ENCODE measurements at regions not wholly inside any gene's neighbourhood (a gene's known extent, or its start where the extent isn't known, plus 50 kb on each side); places are given as distances from the start of the nearest gene placed in this dataset.

GRCh38 chr13:30021611-30022010 lies 171.2 kb upstream of the UBL3 start:
- intact Hi-C loops (cut with DNase I), result no loop called here

GRCh38 chr13:30020726-30021312 lies 170.4 kb upstream of the UBL3 start:
- no peaks in the 10 kb centered on the region for H3K4me1 ChIP-seq

More at GRCh38 chr13:30021611-30022010, 171.2 kb upstream of the UBL3 start:
- Histone ChIP-seq H3K36me3 (no peaks in the 10 kb centered on the region), H3K9me3 (no peaks in the 10 kb centered on the region), H3K27me3 (no peaks in the 10 kb centered on the region), H3K4me3 (no peak overlapping the region), H3K4me1 (no peaks in the 10 kb centered on the region), H3K27ac (no peak overlapping the region)
- ATAC-seq (no peak), DNase-seq (no peak)
- TF ChIP-seq CTCF (IDR thresholded peaks at IDR 0.05), result no peak

GRCh38 chr13:30019648-30020626 lies 169.5 kb upstream of the UBL3 start:
- intact Hi-C loops (cut with DNase I), result no loop called here

More at GRCh38 chr13:30020726-30021312, 170.4 kb upstream of the UBL3 start:
- intact Hi-C loops (cut with DNase I), result no loop called here
- no peak overlapping the region for H3K4me3 ChIP-seq
- H3K36me3 ChIP-seq, result no peaks in the 10 kb centered on the region
- TF ChIP-seq CTCF (IDR thresholded peaks at IDR 0.05), result no peak
- DNase-seq (no peak), ATAC-seq (no peak)
- H3K27me3 ChIP-seq, result no peaks in the 10 kb centered on the region
- H3K27ac ChIP-seq, result no peak overlapping the region
- no peaks in the 10 kb centered on the region for H3K9me3 ChIP-seq

GRCh38 chr13:30017880-30018279 lies 167.5 kb upstream of the UBL3 start:
- TF ChIP-seq CTCF (IDR thresholded peaks at IDR 0.05), result no peak
- Histone ChIP-seq H3K4me3 (no peak overlapping the region), H3K9me3 (no peaks in the 10 kb centered on the region), H3K27ac (no peak overlapping the region), H3K4me1 (no peaks in the 10 kb centered on the region), H3K27me3 (no peaks in the 10 kb centered on the region), H3K36me3 (no peaks in the 10 kb centered on the region)
- DNase-seq, result no peak
- ATAC-seq, result no peak
- intact Hi-C loops (cut with DNase I), result no loop called here

More at GRCh38 chr13:30019648-30020626, 169.5 kb upstream of the UBL3 start:
- DNase-seq (no peak), ATAC-seq (no peak)
- no peak for TF ChIP-seq CTCF (IDR thresholded peaks at IDR 0.05)
- Histone ChIP-seq H3K36me3 (no peaks in the 10 kb centered on the region), H3K27me3 (no peaks in the 10 kb centered on the region), H3K4me1 (no peaks in the 10 kb centered on the region), H3K9me3 (no peaks in the 10 kb centered on the region), H3K4me3 (no peak overlapping the region), H3K27ac (no peak overlapping the region)

GRCh38 chr13:30016398-30016797 lies 166.0 kb upstream of the UBL3 start:
- DNase-seq (peak in 1 of 4 donors; percentile 7), ATAC-seq (no peak)
- H3K9me3 ChIP-seq, result no peaks in the 10 kb centered on the region
- H3K36me3 ChIP-seq, result no peaks in the 10 kb centered on the region
- no peak overlapping the region for H3K27ac ChIP-seq
- H3K4me1 ChIP-seq, result no peaks in the 10 kb centered on the region
- intact Hi-C loops (cut with DNase I), result no loop called here
- H3K4me3 ChIP-seq, result no peak overlapping the region
- TF ChIP-seq CTCF (IDR thresholded peaks at IDR 0.05), result no peak
- no peaks in the 10 kb centered on the region for H3K27me3 ChIP-seq

All from left lung (tissue), 4 donors.